K562 (cell line): ENCODE measurements at regions not wholly inside any gene's neighbourhood (a gene's known extent, or its start where the extent isn't known, plus 50 kb on each side); places are given as distances from the start of the nearest gene placed in this dataset.

Experiments used
- ATAC-seq: fragments of 200-7000 bp; cut with Tn5 transposase; 3 replicates; pipeline ENCODE4 v1.9.1; 2020; ENCODE audit warnings: moderate library complexity
- BruUV-seq: library from RNA; stranded (reverse); fragments of 400-500 nt; replicated peaks from 2 replicates; lab custom pipeline; 2021; lab: Mats Ljungman, UMichigan
- CTCF ChIA-PET: fragments of 300-600 bp; formaldehyde crosslinking; extraction: SDS; loops from one replicate; lab custom pipeline; 2021; ENCODE audit warnings: low intra/inter-chr PET ratio; lab: Yijun Ruan, JAX
- POLR2A ChIA-PET: fragments of 300-600, 350-650 bp; sonication (Branson Sonifier 250); formaldehyde crosslinking; extraction: SDS; loops from one replicate; lab custom pipeline; 2021; ENCODE audit warnings: antibody characterized with exemption, inconsistent platforms; lab: Yijun Ruan, JAX
- DNase-seq, 4 experiments: peaks; one replicate each; pipeline versions ENCODE4 v3.0.0 to v3.0.0-alpha.2; 2011 to 2018; ENCODE audit warnings: low spot score in 3 of 4, mixed read lengths in 3 of 4; ENCODE audit errors: extremely low read depth in 1 of 4
- FAIRE-seq: peaks from 2 replicates; lab custom pipeline; 2011; peaks lifted over from hg19 to GRCh38; lab: Jason Lieb, UNC
- H2AFZ ChIP-seq: 2 replicates; pipeline ENCODE4 v1.6.0; 2011; ENCODE audit warnings: low read depth, low read length, control low read depth, inconsistent platforms
- H3K27ac ChIP-seq: fragments of 200-600 bp; 3 replicates; pipeline ENCODE4 v1.8.0; 2011; ENCODE audit warnings: low read depth, mild to moderate bottlenecking, control low read depth, inconsistent platforms, low read length, moderate library complexity, mixed read lengths; ENCODE audit errors: extremely low read depth
- H3K27me3 ChIP-seq, 2 experiments: fragments of 300-600 bp in 1 of 2; 2 replicates in 1 of 2; 3 replicates in 1 of 2; pipeline versions ENCODE4 v1.6.0 to v1.8.0; 2011; ENCODE audit warnings: inconsistent platforms in 2 of 2, low read length in 2 of 2, mild to moderate bottlenecking in 1 of 2, mixed read lengths in 1 of 2, moderate library complexity in 1 of 2; ENCODE audit not compliant: control insufficient read depth in 2 of 2, insufficient read depth in 2 of 2
- H3K36me3 ChIP-seq: fragments of 300-600 bp; 3 replicates; pipeline ENCODE4 v1.8.0; 2011; ENCODE audit warnings: mild to moderate bottlenecking, low read length, inconsistent platforms; ENCODE audit not compliant: control insufficient read depth, insufficient read depth
- H3K4me1 ChIP-seq, 2 experiments: fragments of 200-600 bp in 1 of 2; replicated peaks in 1 of 2; 2 replicates in 1 of 2; 3 replicates in 1 of 2; pipeline versions ENCODE4 v1.5.1 to v1.8.0; 2011; ENCODE audit warnings: inconsistent platforms in 2 of 2, low read length in 2 of 2, mild to moderate bottlenecking in 1 of 2, mixed read lengths in 1 of 2, moderate library complexity in 1 of 2; ENCODE audit not compliant: control insufficient read depth in 2 of 2, insufficient read depth in 2 of 2
- H3K4me2 ChIP-seq: 2 replicates; pipeline ENCODE4 v1.6.1; 2011; ENCODE audit warnings: low read length, control low read depth, inconsistent platforms, mixed read lengths; ENCODE audit not compliant: insufficient read depth
- H3K4me3 ChIP-seq: fragments of 200-600 bp; sonication (generic), shearing (Covaris generic); 2 replicates; pipeline ENCODE4 v1.5.1; 2016; ENCODE audit warnings: control low read depth, inconsistent platforms
- H3K79me2 ChIP-seq: fragments of 200-600 bp; 3 replicates; pipeline ENCODE4 v1.8.0; 2011; ENCODE audit warnings: low read length, inconsistent platforms; ENCODE audit not compliant: control insufficient read depth, insufficient read depth
- H3K9ac ChIP-seq, 2 experiments: 2 replicates each; pipeline versions ENCODE4 v1.6.0 to v1.6.1; 2011; ENCODE audit warnings: low read depth in 2 of 2, low read length in 2 of 2, control low read depth in 1 of 2, inconsistent platforms in 1 of 2, mild to moderate bottlenecking in 1 of 2, mixed read lengths in 1 of 2; ENCODE audit not compliant: insufficient read depth in 1 of 2
- H3K9me1 ChIP-seq: one replicate; pipeline ENCODE4 v1.6.0; 2011; ENCODE audit warnings: inconsistent platforms, mild to moderate bottlenecking, low read length, moderate library complexity; ENCODE audit not compliant: control insufficient read depth, insufficient read depth
- H3K9me3 ChIP-seq: replicated peaks from 2 replicates; pipeline ENCODE4 v1.5.1; 2011; ENCODE audit warnings: low read depth, low read length, inconsistent platforms; ENCODE audit not compliant: control insufficient read depth, insufficient read depth
- H4K20me1 ChIP-seq: replicated peaks from 2 replicates; pipeline ENCODE4 v1.6.1; 2011; ENCODE audit warnings: low read length, inconsistent platforms, mixed read lengths; ENCODE audit not compliant: control insufficient read depth, insufficient read depth
- BRCA1 ChIP-seq, 2 experiments: fragments of 450-650 bp in 1 of 2; sonication (generic) in 1 of 2; formaldehyde crosslinking in 1 of 2; IDR thresholded peaks; 2 replicates each; pipeline versions ENCODE4 v1.5.0 to v1.6.1; 2017 to 2020; ENCODE audit warnings: mild to moderate bottlenecking in 1 of 2, missing genetic modification reagents in 1 of 2
- E2F3 ChIP-seq: fragments of 250-450 bp; sonication (Bioruptor Pico); IDR thresholded peaks from 2 replicates; pipeline ENCODE4 v1.4.0; 2020; ENCODE audit warnings: mild to moderate bottlenecking
- SMARCC2 ChIP-seq: fragments of 450-650 bp; IDR thresholded peaks from 2 replicates; pipeline ENCODE4 v1.6.1; 2017; ENCODE audit warnings: antibody characterized with exemption, moderate library complexity, mild to moderate bottlenecking, low read depth
- WGBS: fragments of 100-300 bp; shearing (Covaris generic); methylation state at CpG from one replicate; pipeline ENCODE4 v1.1.6; 2016; ENCODE audit warnings: low coverage, mixed read lengths; ENCODE audit not compliant: insufficient coverage; ENCODE audit errors: missing lambda C conversion rate; 5-methylcytosine and 5-hydroxymethylcytosine counted together
- in situ Hi-C: fragments of 300-500 bp; cut with MboI; formaldehyde crosslinking; loops from 4 replicates; pipeline ENCODE4 v1.15.0; 2018; ENCODE audit warnings: inconsistent platforms, mixed read lengths
- intact Hi-C: fragments of 100-400 bp; cut with micrococcal nuclease; formaldehyde crosslinking; loops from 2 replicates; pipeline ENCODE4 v1.14.2; 2022

GRCh38 chr12:67765776-67766766, 117.5 kb downstream of the DYRK2 start:
- WGBS, result 0% methylated on average over 7 of the region's 7 CpGs
- H3K4me1 ChIP-seq, result no peaks in the 10 kb centered on the region
- H4K20me1 ChIP-seq, result no peaks in the 10 kb centered on the region
- TF ChIP-seq E2F3 (CRISPR knock-in tag) (no peak), SMARCC2 (no peak), BRCA1 (IDR thresholded peaks at IDR 0.05) (no peak), BRCA1 (CRISPR knock-in tag; IDR thresholded peaks at IDR 0.05) (no peak)
- TF ChIP-seq, all 486 proteins: peak for 0
- POLR2A ChIA-PET, result interaction anchor here (0.7 kb wide), 1 partner anchor 346 kb away, joined by 3 read pairs; no protein-coding TSS in a partner anchor
- no peaks in the 10 kb centered on the region for H3K79me2 ChIP-seq
- no peak overlapping the region for H2AFZ ChIP-seq
- ATAC-seq, result no peak
- no peaks in the 10 kb centered on the region for H3K9me3 ChIP-seq
- H3K9me1 ChIP-seq, result no peaks in the 10 kb centered on the region
- in situ Hi-C loops (no loop called here), intact Hi-C loops (no loop called here)
- H3K4me3 ChIP-seq, result no peak overlapping the region
- H3K9ac ChIP-seq, result no peak overlapping the region
- FAIRE-seq, result no peak
- peaks cover 2 to 3% of the 10 kb centered on the region in 2 experiments; a peak in 3 of 5 replicates for H3K27me3 ChIP-seq
- no TSS peak for BruUV-seq
- DNase-seq, result no peak
- no peaks in the 10 kb centered on the region for H3K36me3 ChIP-seq
- CTCF ChIA-PET, result no interaction called here
- no peak overlapping the region for H3K27ac ChIP-seq
- no peak overlapping the region for H3K4me2 ChIP-seq
